H1 (cell line): ENCODE measurements at regions not wholly inside any gene's neighbourhood (a gene's known extent, or its start where the extent isn't known, plus 50 kb on each side); places are given as distances from the start of the nearest gene placed in this dataset.

Experiments used
- CTCF ChIA-PET: fragments of 300-600 bp; sonication (Branson Sonifier 250); formaldehyde crosslinking; loops from one replicate; lab custom pipeline; 2021; ENCODE audit not compliant: partially characterized antibody; lab: Charles Lee
- POLR2A ChIA-PET: fragments of 300-600 bp; sonication (Branson Sonifier 250); formaldehyde crosslinking; loops from one replicate; lab custom pipeline; 2021; ENCODE audit warnings: inconsistent platforms; ENCODE audit not compliant: partially characterized antibody; lab: Charles Lee
- DNase-seq, 2 experiments: peaks; one replicate each; pipeline versions ENCODE4 v3.0.0 to v3.0.0-alpha.2; 2010 to 2022; ENCODE audit warnings: low spot score in 2 of 2, low read depth in 1 of 2, mixed read lengths in 1 of 2
- FAIRE-seq: peaks from 2 replicates; lab custom pipeline; 2011; peaks lifted over from hg19 to GRCh38; lab: Jason Lieb, UNC
- H2AFZ ChIP-seq: 2 replicates; pipeline ENCODE4 v1.8.1; 2012; ENCODE audit warnings: low read length, inconsistent platforms
- H2AK5ac ChIP-seq: 2 replicates; pipeline ENCODE4 v1.6.1; 2013; ENCODE audit warnings: low read depth, low read length
- H2BK120ac ChIP-seq: replicated peaks from 2 replicates; pipeline ENCODE3; 2013; ENCODE audit warnings: low read depth, low read length, inconsistent platforms
- H2BK12ac ChIP-seq: 2 replicates; pipeline ENCODE4 v1.6.1; 2013; ENCODE audit warnings: low read depth, low read length
- H2BK15ac ChIP-seq: 2 replicates; pipeline ENCODE4 v1.6.1; 2013; ENCODE audit warnings: low read length
- H2BK20ac ChIP-seq: 2 replicates; pipeline ENCODE4 v1.6.1; 2013; ENCODE audit warnings: low read length
- H2BK5ac ChIP-seq: 2 replicates; pipeline ENCODE4 v1.6.1; 2013; ENCODE audit warnings: low read depth, low read length
- H3K14ac ChIP-seq: 2 replicates; pipeline ENCODE4 v1.6.1; 2013; ENCODE audit warnings: inconsistent platforms; ENCODE audit not compliant: insufficient read length
- H3K18ac ChIP-seq: 2 replicates; pipeline ENCODE4 v1.6.1; 2013; ENCODE audit warnings: low read length; ENCODE audit errors: extremely low read depth
- H3K23ac ChIP-seq: 2 replicates; pipeline ENCODE4 v1.6.1; 2013; ENCODE audit warnings: inconsistent platforms; ENCODE audit not compliant: insufficient read length
- H3K23me2 ChIP-seq: 2 replicates; pipeline ENCODE4 v1.6.1; 2013; ENCODE audit warnings: low read depth, low read length
- H3K27ac ChIP-seq: 2 replicates; pipeline ENCODE4 v1.6.1; 2011; ENCODE audit warnings: low read depth, low read length, inconsistent platforms
- H3K27me3 ChIP-seq, 4 experiments: replicated peaks in 1 of 4; 1 replicate in 1 of 4; 2 replicates in 3 of 4; pipeline versions ENCODE4 v1.6.1 to v1.8.1; 2011 to 2013; ENCODE audit warnings: low read length in 3 of 4, mild to moderate bottlenecking in 3 of 4, inconsistent platforms in 2 of 4, mixed read lengths in 2 of 4, moderate library complexity in 1 of 4; ENCODE audit not compliant: control insufficient read depth in 3 of 4, insufficient read depth in 3 of 4; ENCODE audit errors: extremely low read depth in 1 of 4
- H3K36me3 ChIP-seq, 4 experiments: 2 replicates each; pipeline versions ENCODE4 v1.6.1 to v1.8.1; 2011 to 2013; ENCODE audit warnings: mild to moderate bottlenecking in 4 of 4, low read length in 3 of 4, moderate library complexity in 2 of 4, control low read depth in 1 of 4, inconsistent platforms in 1 of 4; ENCODE audit not compliant: insufficient read depth in 4 of 4, control insufficient read depth in 2 of 4
- H3K4ac ChIP-seq: replicated peaks from 2 replicates; pipeline ENCODE3; 2013; ENCODE audit warnings: low read length, low read depth, mixed read lengths, inconsistent platforms; ENCODE audit not compliant: insufficient read length
- H3K4me1 ChIP-seq, 4 experiments: replicated peaks in 1 of 4; 1 replicate in 1 of 4; 2 replicates in 3 of 4; pipeline versions ENCODE4 v1.6.1 to v1.8.1; 2011 to 2013; ENCODE audit warnings: low read length in 3 of 4, inconsistent platforms in 2 of 4, mixed read lengths in 1 of 4; ENCODE audit not compliant: insufficient read depth in 4 of 4, control insufficient read depth in 3 of 4
- H3K4me2 ChIP-seq, 2 experiments: 2 replicates each; pipeline versions ENCODE4 v1.6.1 to v1.8.1; 2011 to 2013; ENCODE audit warnings: low read depth in 2 of 2, low read length in 2 of 2, control low read depth in 1 of 2, inconsistent platforms in 1 of 2, mild to moderate bottlenecking in 1 of 2; ENCODE audit not compliant: insufficient read depth in 1 of 2
- H3K4me3 ChIP-seq, 4 experiments: fragments of 200-600, 300-600 bp in 1 of 4; sonication (generic), shearing (Covaris generic), sonication (Bioruptor Twin) in 1 of 4; 2 replicates each; pipeline versions ENCODE4 v1.5.1 to v1.8.1; 2011 to 2016; ENCODE audit warnings: low read length in 4 of 4, low read depth in 3 of 4, control low read depth in 2 of 4, inconsistent platforms in 2 of 4, mild to moderate bottlenecking in 2 of 4, mixed read lengths in 1 of 4, moderate library complexity in 1 of 4; ENCODE audit not compliant: insufficient read depth in 2 of 4; ENCODE audit errors: extremely low read depth in 1 of 4
- H3K56ac ChIP-seq: replicated peaks from 2 replicates; pipeline ENCODE3; 2013; ENCODE audit warnings: low read depth, mild to moderate bottlenecking, mixed read lengths, low read length, inconsistent platforms; ENCODE audit not compliant: insufficient read length
- H3K79me1 ChIP-seq: 2 replicates; pipeline ENCODE4 v1.6.1; 2013; ENCODE audit warnings: low read depth, low read length, control low read depth
- H3K79me2 ChIP-seq, 2 experiments: 2 replicates each; pipeline versions ENCODE4 v1.6.1 to v1.8.1; 2012 to 2013; ENCODE audit warnings: low read length in 2 of 2, mild to moderate bottlenecking in 2 of 2, inconsistent platforms in 1 of 2; ENCODE audit not compliant: insufficient read depth in 2 of 2, control insufficient read depth in 1 of 2
- H3K9ac ChIP-seq, 4 experiments: replicated peaks in 1 of 4; 1 replicate in 1 of 4; 2 replicates in 3 of 4; pipeline versions ENCODE4 v1.6.1 to v1.8.1; 2011 to 2013; ENCODE audit warnings: low read depth in 3 of 4, low read length in 3 of 4, control low read depth in 2 of 4, mild to moderate bottlenecking in 2 of 4, moderate library complexity in 2 of 4, inconsistent platforms in 1 of 4; ENCODE audit errors: extremely low read depth in 1 of 4
- H3K9me3 ChIP-seq, 2 experiments: 2 replicates each; pipeline versions ENCODE4 v1.6.1 to v1.8.1; 2012 to 2013; ENCODE audit warnings: mild to moderate bottlenecking in 2 of 2, moderate library complexity in 2 of 2, control low read depth in 1 of 2, inconsistent platforms in 1 of 2, low read depth in 1 of 2, low read length in 1 of 2, mixed read lengths in 1 of 2; ENCODE audit not compliant: insufficient read depth in 2 of 2
- H4K20me1 ChIP-seq, 2 experiments: replicated peaks in 1 of 2; 2 replicates each; pipeline versions ENCODE3 to v1.8.1; 2011 to 2013; ENCODE audit warnings: inconsistent platforms in 2 of 2, low read length in 2 of 2, mild to moderate bottlenecking in 1 of 2; ENCODE audit not compliant: insufficient read depth in 2 of 2, control insufficient read depth in 1 of 2
- H4K5ac ChIP-seq: 2 replicates; pipeline ENCODE4 v1.6.1; 2013; ENCODE audit warnings: low read length, low read depth, mixed read lengths, inconsistent platforms; ENCODE audit not compliant: insufficient read length
- H4K8ac ChIP-seq: 2 replicates; pipeline ENCODE4 v1.8.0; 2013; ENCODE audit warnings: mild to moderate bottlenecking, moderate library complexity, low read length, inconsistent platforms; ENCODE audit not compliant: insufficient read depth; ENCODE audit errors: extremely low read depth
- H4K91ac ChIP-seq: replicated peaks from 2 replicates; pipeline ENCODE3; 2013; ENCODE audit warnings: low read length, mixed read lengths, inconsistent platforms; ENCODE audit not compliant: insufficient read length
- WGBS, 2 experiments: shearing (Covaris generic) in 1 of 2; methylation state at CpG; one replicate each; pipeline versions ENCODE4 v1.1.6 to v1.1.7; 2013 to 2015; ENCODE audit warnings: low lambda C conversion rate in 2 of 2, mixed read lengths in 2 of 2, inconsistent platforms in 1 of 2, low coverage in 1 of 2, missing lambda C conversion rate in 1 of 2; ENCODE audit not compliant: insufficient replicate concordance in 2 of 2, insufficient coverage in 1 of 2, insufficient read length in 1 of 2; ENCODE audit errors: extremely low coverage in 1 of 2, missing lambda C conversion rate in 1 of 2; 5-methylcytosine and 5-hydroxymethylcytosine counted together

DNA sequence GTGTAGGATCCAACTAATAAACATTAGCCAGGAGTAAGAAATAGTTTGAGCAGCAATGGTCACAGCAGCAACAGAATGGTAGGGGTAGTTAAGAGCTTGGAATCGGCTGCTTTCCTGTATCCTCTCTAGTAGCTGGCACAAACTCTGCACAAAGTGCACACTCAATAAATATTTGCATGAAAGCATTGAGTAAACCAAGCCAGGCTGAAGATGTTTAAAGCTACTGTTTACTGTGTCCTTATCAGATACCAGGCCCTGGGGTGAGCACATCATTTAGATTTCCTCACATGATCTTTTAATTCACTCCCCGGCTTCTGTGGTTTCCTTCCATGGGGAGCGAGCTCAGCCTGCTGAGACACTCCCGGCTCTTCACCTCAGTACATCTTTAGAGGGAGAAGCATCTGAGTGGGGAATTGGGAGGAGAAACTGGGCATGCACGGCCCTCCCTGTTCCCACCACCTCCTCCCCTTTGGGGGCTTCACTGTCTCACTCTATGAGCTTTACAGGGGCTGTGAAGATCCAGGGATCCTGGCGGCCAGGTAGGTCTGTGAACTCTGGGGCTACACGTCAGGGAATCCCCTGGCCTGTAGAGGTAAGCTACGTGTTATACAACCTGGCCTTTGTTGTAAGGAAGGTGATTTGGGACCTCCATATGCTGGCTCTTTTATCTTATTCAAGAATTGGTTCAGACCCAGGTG is 107.2 kb upstream of the VASH1 start:
- H4K8ac ChIP-seq, result no peak overlapping the region
- peaks cover 6 to 10% of the 10 kb centered on the region in 2 experiments for H3K9me3 ChIP-seq
- H3K14ac ChIP-seq, result no peak overlapping the region
- H3K27ac ChIP-seq, result no peak overlapping the region
- 85% methylated on average over 8 of the region's 8 CpGs; no CpG with 5 or more reads in 1 of the 2 experiments for WGBS, 2 experiments
- H4K20me1 ChIP-seq, result no peaks in the 10 kb centered on the region
- H3K4me2 ChIP-seq, result no peak overlapping the region
- H3K79me2 ChIP-seq, result no peaks in the 10 kb centered on the region
- no peak overlapping the region for H2BK12ac ChIP-seq
- no peak overlapping the region for H3K9ac ChIP-seq
- H2AFZ ChIP-seq, result no peak overlapping the region
- H3K36me3 ChIP-seq, result no peaks in the 10 kb centered on the region
- H4K91ac ChIP-seq, result no peak overlapping the region
- H4K5ac ChIP-seq, result no peak overlapping the region
- H3K4me3 ChIP-seq, result no peak overlapping the region
- H3K4ac ChIP-seq, result no peak overlapping the region
- H2BK15ac ChIP-seq, result no peak overlapping the region
- H3K18ac ChIP-seq, result no peak overlapping the region
- no peak overlapping the region for H3K23ac ChIP-seq
- H3K4me1 ChIP-seq, result no peaks in the 10 kb centered on the region
- no peak for DNase-seq
- H2BK5ac ChIP-seq, result no peak overlapping the region
- ChIA-PET CTCF (interaction anchor here (0.6 to 1.6 kb wide), 10 partner anchors 8 to 603 kb away, joined by 3 to 6 read pairs (median 3); no protein-coding TSS in a partner anchor), POLR2A (interaction anchor here (0.7 kb wide), 1 partner anchor 364 kb away, joined by 3 read pairs; no protein-coding TSS in a partner anchor)
- H3K27me3 ChIP-seq, result no peaks in the 10 kb centered on the region
- no peaks in the 10 kb centered on the region for H3K23me2 ChIP-seq
- FAIRE-seq, result no peak
- no peak overlapping the region for H3K56ac ChIP-seq
- H2AK5ac ChIP-seq, result no peak overlapping the region
- H2BK20ac ChIP-seq, result no peak overlapping the region
- no peak overlapping the region for H2BK120ac ChIP-seq
- H3K79me1 ChIP-seq, result no peaks in the 10 kb centered on the region; the same call in 1 of the 2 replicates
